Progenitor cell of endocrine pancreas (in vitro differentiated cells): ENCODE measurements at regions not wholly inside any gene's neighbourhood (a gene's known extent, or its start where the extent isn't known, plus 50 kb on each side); places are given as distances from the start of the nearest gene placed in this dataset.

Experiments
- DNase-seq: peaks from one replicate; pipeline ENCODE4 v3.0.0; 2021; ENCODE audit warnings: low spot score; ENCODE audit not compliant: unreplicated experiment
- H3K27ac Mint-ChIP-seq: 2 replicates; pipeline ENCODE4 v1.8.0; 2021; ENCODE audit warnings: mild to moderate bottlenecking, moderate library complexity, mixed read lengths
- H3K27me3 Mint-ChIP-seq: 2 replicates; pipeline ENCODE4 v1.8.0; 2021; ENCODE audit warnings: mixed read lengths
- H3K36me3 Mint-ChIP-seq: 2 replicates; pipeline ENCODE4 v1.8.0; 2022; ENCODE audit warnings: mixed read lengths; ENCODE audit not compliant: insufficient read depth
- H3K4me1 Mint-ChIP-seq: 2 replicates; pipeline ENCODE4 v1.8.0; 2021; ENCODE audit warnings: low read depth, mixed read lengths
- H3K4me3 Mint-ChIP-seq: 2 replicates; pipeline ENCODE4 v1.8.0; 2021; ENCODE audit warnings: low read depth, mild to moderate bottlenecking, moderate library complexity, mixed read lengths
- H3K9me3 Mint-ChIP-seq: 2 replicates; pipeline ENCODE4 v1.8.0; 2021; ENCODE audit warnings: low read depth, mixed read lengths
- TF ChIP-seq, protein P1 (sequence below): fragments of 200-600 bp; sonication (generic); IDR thresholded peaks from one replicate; pipeline ENCODE4 v1.5.0; 2021; ENCODE audit warnings: antibody characterized with exemption, mild to moderate bottlenecking; ENCODE audit not compliant: unreplicated experiment

GRCh38 chr11:86161336-86161735, 83.2 kb upstream of the EED start:
- no peaks in the 10 kb centered on the region for H3K36me3 Mint-ChIP-seq
- H3K27me3 Mint-ChIP-seq, result no peaks in the 10 kb centered on the region
- H3K27ac Mint-ChIP-seq, result no peak overlapping the region
- H3K9me3 Mint-ChIP-seq, result no peaks in the 10 kb centered on the region
- TF ChIP-seq, protein P1, sequence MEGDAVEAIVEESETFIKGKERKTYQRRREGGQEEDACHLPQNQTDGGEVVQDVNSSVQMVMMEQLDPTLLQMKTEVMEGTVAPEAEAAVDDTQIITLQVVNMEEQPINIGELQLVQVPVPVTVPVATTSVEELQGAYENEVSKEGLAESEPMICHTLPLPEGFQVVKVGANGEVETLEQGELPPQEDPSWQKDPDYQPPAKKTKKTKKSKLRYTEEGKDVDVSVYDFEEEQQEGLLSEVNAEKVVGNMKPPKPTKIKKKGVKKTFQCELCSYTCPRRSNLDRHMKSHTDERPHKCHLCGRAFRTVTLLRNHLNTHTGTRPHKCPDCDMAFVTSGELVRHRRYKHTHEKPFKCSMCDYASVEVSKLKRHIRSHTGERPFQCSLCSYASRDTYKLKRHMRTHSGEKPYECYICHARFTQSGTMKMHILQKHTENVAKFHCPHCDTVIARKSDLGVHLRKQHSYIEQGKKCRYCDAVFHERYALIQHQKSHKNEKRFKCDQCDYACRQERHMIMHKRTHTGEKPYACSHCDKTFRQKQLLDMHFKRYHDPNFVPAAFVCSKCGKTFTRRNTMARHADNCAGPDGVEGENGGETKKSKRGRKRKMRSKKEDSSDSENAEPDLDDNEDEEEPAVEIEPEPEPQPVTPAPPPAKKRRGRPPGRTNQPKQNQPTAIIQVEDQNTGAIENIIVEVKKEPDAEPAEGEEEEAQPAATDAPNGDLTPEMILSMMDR, result no peak
- no peak for DNase-seq
- H3K4me1 Mint-ChIP-seq, result peaks cover 3% of the 10 kb centered on the region
- no peak overlapping the region for H3K4me3 Mint-ChIP-seq

DNA sequence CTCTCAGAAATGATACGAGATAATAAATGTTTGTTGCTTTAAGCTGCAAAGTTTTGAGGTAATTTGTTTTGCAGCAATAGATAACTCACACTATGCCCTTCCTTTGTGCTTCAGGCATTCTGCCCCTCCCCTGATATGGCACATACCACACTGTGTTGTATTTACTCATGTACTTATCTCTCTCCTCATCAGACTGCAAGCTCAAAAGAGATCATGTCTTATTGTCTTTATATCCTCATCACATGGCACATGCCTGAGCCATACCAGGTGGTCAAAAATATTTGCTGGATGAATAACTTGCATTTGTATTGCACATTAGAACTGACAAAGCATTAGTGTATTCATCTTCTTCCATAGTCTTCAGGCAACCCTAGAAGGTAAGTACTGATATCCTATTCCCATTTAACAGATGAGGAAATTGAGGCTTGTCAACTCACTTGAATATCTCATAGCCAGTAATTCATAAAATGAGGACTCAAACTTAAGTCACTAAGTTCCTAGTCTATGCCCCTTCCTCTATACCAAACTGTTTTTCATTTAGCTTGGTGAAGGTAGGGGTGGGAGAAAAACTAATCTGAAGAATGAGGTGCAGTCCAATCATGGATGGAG, 83.9 kb upstream of the EED start:
- no peak for DNase-seq

DNA sequence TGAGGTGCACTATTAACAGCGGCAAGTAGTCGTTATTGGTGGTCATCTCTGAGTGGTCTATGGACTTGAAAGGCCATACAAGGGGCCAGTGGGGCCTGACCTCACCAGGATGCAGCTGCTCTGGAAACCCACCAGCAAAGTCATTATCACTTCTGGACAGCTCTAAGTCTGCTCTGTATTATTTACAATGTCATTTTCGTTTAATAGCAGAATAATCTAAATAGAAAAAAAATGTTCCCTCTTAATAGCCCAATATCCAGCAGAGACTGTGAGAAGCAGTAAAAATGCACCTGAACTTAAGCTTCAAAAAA, 85.0 kb upstream of the EED start:
- peaks cover 3% of the 10 kb centered on the region for H3K4me1 Mint-ChIP-seq
- H3K4me3 Mint-ChIP-seq, result no peak overlapping the region

More for the DNA sequence above, 83.9 kb upstream of the EED start:
- H3K4me1 Mint-ChIP-seq, result peaks cover 3% of the 10 kb centered on the region
- H3K36me3 Mint-ChIP-seq, result no peaks in the 10 kb centered on the region
- no peaks in the 10 kb centered on the region for H3K9me3 Mint-ChIP-seq
- H3K27ac Mint-ChIP-seq, result no peak overlapping the region
- H3K4me3 Mint-ChIP-seq, result no peak overlapping the region
- H3K27me3 Mint-ChIP-seq, result no peaks in the 10 kb centered on the region
- TF ChIP-seq, protein P1, result no peak

DNA sequence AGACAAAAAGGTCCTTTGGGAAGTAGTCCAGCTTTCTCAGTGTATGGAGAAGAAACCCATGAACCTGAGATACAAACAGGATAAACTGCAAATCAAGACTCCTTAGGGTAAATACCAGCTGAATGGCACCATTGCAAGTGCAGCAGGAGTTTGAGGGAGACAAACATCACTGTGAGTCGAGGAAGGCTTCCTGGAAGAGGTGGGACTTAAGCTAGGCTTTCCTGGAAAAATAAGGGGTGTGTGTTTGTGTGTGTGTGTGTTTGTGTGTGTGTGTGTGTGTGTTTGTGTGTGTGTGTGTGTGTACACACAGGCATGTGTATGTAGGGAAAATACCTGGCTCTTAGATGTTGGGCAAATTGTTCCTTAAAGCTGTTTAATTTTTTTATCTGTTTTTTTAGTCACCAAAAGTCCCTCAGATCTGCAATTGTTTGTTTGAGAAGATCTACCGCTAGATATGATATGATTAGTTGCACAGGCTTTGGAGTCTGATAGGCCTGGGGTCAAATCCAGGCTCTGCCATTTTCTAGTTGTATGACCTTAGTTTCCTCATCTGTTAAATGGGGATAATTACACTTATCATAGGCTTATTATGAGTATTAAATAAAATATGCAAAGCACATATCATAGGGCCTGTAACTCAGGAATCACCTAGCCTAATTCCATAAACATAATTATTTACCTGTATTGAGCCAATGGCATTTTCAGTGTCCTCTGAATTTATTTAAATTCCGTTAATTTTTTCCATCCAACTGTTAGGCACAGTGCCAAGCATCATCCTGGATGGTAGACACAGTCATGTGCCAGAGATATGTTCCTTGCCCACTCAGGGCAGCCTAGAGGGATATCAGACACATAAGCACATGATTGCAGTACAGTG, 85.6 kb upstream of the EED start:
- no peaks in the 10 kb centered on the region for H3K9me3 Mint-ChIP-seq
- peaks cover 3% of the 10 kb centered on the region for H3K4me1 Mint-ChIP-seq
- H3K27me3 Mint-ChIP-seq, result no peaks in the 10 kb centered on the region
- no peak overlapping the region for H3K27ac Mint-ChIP-seq
- no peak for DNase-seq
- TF ChIP-seq, protein P1, result no peak
- H3K36me3 Mint-ChIP-seq, result no peaks in the 10 kb centered on the region
- no peak overlapping the region for H3K4me3 Mint-ChIP-seq

More for the DNA sequence above, 85.0 kb upstream of the EED start:
- DNase-seq, result no peak
- no peaks in the 10 kb centered on the region for H3K27me3 Mint-ChIP-seq
- H3K27ac Mint-ChIP-seq, result no peak overlapping the region
- no peaks in the 10 kb centered on the region for H3K36me3 Mint-ChIP-seq
- TF ChIP-seq, protein P1, result no peak
- no peaks in the 10 kb centered on the region for H3K9me3 Mint-ChIP-seq

DNA sequence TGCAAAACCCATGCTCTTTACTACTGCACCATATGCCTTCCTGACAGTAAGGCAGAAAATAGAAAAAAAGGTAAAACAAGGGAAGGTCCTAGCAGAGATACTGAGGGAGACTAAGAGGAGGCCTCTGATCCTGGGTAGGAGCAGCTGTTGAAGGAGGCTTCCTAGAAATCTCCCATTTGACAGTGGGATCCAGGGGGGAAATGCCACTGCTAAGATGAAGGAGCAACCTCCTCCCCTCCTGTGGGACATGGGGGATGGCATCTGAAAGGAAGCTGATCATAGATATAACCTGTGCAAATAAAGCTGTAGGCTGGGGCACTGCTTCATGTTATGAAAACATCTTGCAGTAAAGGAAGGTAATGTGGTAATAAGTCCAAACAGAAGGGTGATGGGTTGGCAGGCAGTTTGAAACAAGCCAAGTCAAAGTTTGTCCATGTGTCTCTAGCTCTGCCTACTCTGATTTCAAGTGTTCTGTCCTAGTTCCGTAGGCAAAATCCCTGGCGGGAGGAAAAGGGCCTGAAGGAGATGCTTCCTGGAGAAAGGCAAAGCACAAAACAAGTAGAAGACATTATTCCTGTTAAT, 86.7 kb upstream of the EED start:
- no peak for DNase-seq
- TF ChIP-seq, protein P1, result no peak
- no peaks in the 10 kb centered on the region for H3K27me3 Mint-ChIP-seq
- H3K27ac Mint-ChIP-seq, result peak overlapping the region; percentile 3
- no peaks in the 10 kb centered on the region for H3K36me3 Mint-ChIP-seq
- H3K4me1 Mint-ChIP-seq, result peaks cover 3% of the 10 kb centered on the region
- no peaks in the 10 kb centered on the region for H3K9me3 Mint-ChIP-seq
- H3K4me3 Mint-ChIP-seq, result no peak overlapping the region
